ENCODE measurements at regions not wholly inside any gene's neighbourhood (a gene's known extent, or its start where the extent isn't known, plus 50 kb on each side); places are given as distances from the start of the nearest gene placed in this dataset.

DNA sequence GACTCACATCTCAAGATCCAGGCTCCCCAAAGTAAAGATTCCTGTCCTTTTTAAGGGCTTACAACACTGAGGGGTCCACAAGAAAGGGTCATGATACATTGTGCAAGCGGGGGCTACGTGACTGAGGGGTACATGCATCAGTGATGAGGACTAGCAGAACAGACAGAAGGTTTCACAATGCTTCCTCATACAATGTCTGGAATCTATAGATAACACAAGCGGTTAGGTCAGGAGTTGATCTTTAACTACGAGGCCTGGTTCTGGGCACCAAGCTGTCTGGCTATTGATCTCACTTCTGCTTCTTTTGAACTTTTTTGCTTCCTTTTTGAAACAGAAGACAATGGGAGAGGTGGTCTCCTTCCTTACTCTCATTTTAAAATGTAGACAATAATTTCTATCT is 718.6 kb downstream of the AMY1C start:
- TF ChIP-seq, protein P1, sequence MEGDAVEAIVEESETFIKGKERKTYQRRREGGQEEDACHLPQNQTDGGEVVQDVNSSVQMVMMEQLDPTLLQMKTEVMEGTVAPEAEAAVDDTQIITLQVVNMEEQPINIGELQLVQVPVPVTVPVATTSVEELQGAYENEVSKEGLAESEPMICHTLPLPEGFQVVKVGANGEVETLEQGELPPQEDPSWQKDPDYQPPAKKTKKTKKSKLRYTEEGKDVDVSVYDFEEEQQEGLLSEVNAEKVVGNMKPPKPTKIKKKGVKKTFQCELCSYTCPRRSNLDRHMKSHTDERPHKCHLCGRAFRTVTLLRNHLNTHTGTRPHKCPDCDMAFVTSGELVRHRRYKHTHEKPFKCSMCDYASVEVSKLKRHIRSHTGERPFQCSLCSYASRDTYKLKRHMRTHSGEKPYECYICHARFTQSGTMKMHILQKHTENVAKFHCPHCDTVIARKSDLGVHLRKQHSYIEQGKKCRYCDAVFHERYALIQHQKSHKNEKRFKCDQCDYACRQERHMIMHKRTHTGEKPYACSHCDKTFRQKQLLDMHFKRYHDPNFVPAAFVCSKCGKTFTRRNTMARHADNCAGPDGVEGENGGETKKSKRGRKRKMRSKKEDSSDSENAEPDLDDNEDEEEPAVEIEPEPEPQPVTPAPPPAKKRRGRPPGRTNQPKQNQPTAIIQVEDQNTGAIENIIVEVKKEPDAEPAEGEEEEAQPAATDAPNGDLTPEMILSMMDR (conservative IDR thresholded peaks at IDR 0.05): no peak
- no peak for TF ChIP-seq EZH2 (IDR thresholded peaks at IDR 0.05; ENCODE audit: low read depth)

All from PC-9 (cell line).